ENCODE measurements at regions not wholly inside any gene's neighbourhood (a gene's known extent, or its start where the extent isn't known, plus 50 kb on each side); places are given as distances from the start of the nearest gene placed in this dataset.

DNA sequence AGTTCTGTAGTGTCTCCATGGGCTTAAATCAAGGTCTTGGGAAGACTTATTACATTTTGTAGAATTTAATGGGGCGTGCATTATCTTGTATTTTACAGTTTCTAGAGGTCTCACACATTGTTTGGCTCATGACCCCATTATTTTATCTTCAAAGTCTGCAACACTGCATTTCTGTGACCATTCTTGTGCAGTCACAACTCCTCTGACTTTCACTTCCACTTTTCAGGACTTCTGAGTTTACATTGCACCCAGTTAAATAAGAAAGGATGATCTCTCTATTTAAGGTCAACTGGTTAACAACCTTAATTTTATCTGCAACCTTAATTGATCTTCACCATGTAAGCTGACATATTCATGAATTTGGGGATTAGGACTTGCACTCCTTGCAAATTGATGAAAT, 1186.6 kb downstream of the MRPL39 start:
- Histone ChIP-seq H3K27me3 (ENCODE audit: insufficient read depth) (peaks cover 35% of the 10 kb centered on the region), H3K4me1 (ENCODE audit: insufficient read depth) (peaks cover 15% of the 10 kb centered on the region), H3F3A (replicated peaks; ENCODE audit: low read depth) (no peaks in the 10 kb centered on the region), H3K9me2 (ENCODE audit: insufficient read depth) (no peaks in the 10 kb centered on the region), H3K27ac (ENCODE audit: low read depth) (no peak overlapping the region), H3K36me3 (ENCODE audit: insufficient read depth) (no peaks in the 10 kb centered on the region), H2AFZ (no peak overlapping the region), H3K4me2 (no peak overlapping the region), H3K4me3 (no peak overlapping the region), H4K20me1 (replicated peaks; ENCODE audit: insufficient read depth) (0 out of 2 replicates have a peak, but pooled peaks cover 4% of the 10 kb centered on the region), H3K79me2 (replicated peaks; ENCODE audit: insufficient read depth) (no peaks in the 10 kb centered on the region)
- H3K9me3 Mint-ChIP-seq, result peaks cover 91% of the 10 kb centered on the region
- H3K27me3 Mint-ChIP-seq (ENCODE audit: insufficient read depth, low read depth, poor library complexity), result peaks cover 8% of the 10 kb centered on the region
- TF ChIP-seq EZH2phosphoT487 (IDR thresholded peaks at IDR 0.05; ENCODE audit: unreplicated experiment) (no peak), EZH2 (IDR thresholded peaks at IDR 0.05; ENCODE audit: low read depth, unreplicated experiment) (no peak), JUNB (IDR thresholded peaks at IDR 0.05; ENCODE audit: unreplicated experiment) (no peak), POLR2AphosphoS5 (IDR thresholded peaks at IDR 0.05; ENCODE audit: low read depth) (no peak), STAT1 (IDR thresholded peaks at IDR 0.05; ENCODE audit: unreplicated experiment) (no peak), ZNF331 (CRISPR knock-in tag; IDR thresholded peaks at IDR 0.05; ENCODE audit: low read depth) (no peak), ZNF114 (CRISPR knock-in tag; IDR thresholded peaks at IDR 0.05) (no peak), NANOG (IDR thresholded peaks at IDR 0.05; ENCODE audit: borderline replicate concordance) (no peak), CREB1 (CRISPR knock-in tag; IDR thresholded peaks at IDR 0.05; ENCODE audit: low read depth) (no peak)
- TF ChIP-seq, protein P1, sequence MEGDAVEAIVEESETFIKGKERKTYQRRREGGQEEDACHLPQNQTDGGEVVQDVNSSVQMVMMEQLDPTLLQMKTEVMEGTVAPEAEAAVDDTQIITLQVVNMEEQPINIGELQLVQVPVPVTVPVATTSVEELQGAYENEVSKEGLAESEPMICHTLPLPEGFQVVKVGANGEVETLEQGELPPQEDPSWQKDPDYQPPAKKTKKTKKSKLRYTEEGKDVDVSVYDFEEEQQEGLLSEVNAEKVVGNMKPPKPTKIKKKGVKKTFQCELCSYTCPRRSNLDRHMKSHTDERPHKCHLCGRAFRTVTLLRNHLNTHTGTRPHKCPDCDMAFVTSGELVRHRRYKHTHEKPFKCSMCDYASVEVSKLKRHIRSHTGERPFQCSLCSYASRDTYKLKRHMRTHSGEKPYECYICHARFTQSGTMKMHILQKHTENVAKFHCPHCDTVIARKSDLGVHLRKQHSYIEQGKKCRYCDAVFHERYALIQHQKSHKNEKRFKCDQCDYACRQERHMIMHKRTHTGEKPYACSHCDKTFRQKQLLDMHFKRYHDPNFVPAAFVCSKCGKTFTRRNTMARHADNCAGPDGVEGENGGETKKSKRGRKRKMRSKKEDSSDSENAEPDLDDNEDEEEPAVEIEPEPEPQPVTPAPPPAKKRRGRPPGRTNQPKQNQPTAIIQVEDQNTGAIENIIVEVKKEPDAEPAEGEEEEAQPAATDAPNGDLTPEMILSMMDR (conservative IDR thresholded peaks at IDR 0.05; ENCODE audit: low read depth in 2 of 2), result no peak
- TF ChIP-seq, protein P2, sequence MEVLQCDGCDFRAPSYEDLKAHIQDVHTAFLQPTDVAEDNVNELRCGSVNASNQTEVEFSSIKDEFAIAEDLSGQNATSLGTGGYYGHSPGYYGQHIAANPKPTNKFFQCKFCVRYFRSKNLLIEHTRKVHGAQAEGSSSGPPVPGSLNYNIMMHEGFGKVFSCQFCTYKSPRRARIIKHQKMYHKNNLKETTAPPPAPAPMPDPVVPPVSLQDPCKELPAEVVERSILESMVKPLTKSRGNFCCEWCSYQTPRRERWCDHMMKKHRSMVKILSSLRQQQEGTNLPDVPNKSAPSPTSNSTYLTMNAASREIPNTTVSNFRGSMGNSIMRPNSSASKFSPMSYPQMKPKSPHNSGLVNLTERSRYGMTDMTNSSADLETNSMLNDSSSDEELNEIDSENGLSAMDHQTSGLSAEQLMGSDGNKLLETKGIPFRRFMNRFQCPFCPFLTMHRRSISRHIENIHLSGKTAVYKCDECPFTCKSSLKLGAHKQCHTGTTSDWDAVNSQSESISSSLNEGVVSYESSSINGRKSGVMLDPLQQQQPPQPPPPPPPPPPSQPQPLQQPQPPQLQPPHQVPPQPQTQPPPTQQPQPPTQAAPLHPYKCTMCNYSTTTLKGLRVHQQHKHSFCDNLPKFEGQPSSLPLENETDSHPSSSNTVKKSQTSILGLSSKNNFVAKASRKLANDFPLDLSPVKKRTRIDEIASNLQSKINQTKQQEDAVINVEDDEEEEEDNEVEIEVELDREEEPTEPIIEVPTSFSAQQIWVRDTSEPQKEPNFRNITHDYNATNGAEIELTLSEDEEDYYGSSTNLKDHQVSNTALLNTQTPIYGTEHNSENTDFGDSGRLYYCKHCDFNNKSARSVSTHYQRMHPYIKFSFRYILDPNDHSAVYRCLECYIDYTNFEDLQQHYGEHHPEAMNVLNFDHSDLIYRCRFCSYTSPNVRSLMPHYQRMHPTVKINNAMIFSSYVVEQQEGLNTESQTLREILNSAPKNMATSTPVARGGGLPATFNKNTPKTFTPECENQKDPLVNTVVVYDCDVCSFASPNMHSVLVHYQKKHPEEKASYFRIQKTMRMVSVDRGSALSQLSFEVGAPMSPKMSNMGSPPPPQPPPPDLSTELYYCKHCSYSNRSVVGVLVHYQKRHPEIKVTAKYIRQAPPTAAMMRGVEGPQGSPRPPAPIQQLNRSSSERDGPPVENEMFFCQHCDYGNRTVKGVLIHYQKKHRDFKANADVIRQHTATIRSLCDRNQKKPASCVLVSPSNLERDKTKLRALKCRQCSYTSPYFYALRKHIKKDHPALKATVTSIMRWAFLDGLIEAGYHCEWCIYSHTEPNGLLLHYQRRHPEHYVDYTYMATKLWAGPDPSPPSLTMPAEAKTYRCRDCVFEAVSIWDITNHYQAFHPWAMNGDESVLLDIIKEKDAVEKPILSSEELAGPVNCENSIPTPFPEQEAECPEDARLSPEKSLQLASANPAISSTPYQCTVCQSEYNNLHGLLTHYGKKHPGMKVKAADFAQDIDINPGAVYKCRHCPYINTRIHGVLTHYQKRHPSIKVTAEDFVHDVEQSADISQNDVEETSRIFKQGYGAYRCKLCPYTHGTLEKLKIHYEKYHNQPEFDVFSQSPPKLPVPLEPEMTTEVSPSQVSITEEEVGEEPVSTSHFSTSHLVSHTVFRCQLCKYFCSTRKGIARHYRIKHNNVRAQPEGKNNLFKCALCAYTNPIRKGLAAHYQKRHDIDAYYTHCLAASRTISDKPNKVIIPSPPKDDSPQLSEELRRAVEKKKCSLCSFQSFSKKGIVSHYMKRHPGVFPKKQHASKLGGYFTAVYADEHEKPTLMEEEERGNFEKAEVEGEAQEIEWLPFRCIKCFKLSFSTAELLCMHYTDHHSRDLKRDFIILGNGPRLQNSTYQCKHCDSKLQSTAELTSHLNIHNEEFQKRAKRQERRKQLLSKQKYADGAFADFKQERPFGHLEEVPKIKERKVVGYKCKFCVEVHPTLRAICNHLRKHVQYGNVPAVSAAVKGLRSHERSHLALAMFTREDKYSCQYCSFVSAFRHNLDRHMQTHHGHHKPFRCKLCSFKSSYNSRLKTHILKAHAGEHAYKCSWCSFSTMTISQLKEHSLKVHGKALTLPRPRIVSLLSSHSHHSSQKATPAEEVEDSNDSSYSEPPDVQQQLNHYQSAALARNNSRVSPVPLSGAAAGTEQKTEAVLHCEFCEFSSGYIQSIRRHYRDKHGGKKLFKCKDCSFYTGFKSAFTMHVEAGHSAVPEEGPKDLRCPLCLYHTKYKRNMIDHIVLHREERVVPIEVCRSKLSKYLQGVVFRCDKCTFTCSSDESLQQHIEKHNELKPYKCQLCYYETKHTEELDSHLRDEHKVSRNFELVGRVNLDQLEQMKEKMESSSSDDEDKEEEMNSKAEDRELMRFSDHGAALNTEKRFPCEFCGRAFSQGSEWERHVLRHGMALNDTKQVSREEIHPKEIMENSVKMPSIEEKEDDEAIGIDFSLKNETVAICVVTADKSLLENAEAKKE (CRISPR knock-in tag; IDR thresholded peaks at IDR 0.05), result no peak
- TF ChIP-seq, protein P3, sequence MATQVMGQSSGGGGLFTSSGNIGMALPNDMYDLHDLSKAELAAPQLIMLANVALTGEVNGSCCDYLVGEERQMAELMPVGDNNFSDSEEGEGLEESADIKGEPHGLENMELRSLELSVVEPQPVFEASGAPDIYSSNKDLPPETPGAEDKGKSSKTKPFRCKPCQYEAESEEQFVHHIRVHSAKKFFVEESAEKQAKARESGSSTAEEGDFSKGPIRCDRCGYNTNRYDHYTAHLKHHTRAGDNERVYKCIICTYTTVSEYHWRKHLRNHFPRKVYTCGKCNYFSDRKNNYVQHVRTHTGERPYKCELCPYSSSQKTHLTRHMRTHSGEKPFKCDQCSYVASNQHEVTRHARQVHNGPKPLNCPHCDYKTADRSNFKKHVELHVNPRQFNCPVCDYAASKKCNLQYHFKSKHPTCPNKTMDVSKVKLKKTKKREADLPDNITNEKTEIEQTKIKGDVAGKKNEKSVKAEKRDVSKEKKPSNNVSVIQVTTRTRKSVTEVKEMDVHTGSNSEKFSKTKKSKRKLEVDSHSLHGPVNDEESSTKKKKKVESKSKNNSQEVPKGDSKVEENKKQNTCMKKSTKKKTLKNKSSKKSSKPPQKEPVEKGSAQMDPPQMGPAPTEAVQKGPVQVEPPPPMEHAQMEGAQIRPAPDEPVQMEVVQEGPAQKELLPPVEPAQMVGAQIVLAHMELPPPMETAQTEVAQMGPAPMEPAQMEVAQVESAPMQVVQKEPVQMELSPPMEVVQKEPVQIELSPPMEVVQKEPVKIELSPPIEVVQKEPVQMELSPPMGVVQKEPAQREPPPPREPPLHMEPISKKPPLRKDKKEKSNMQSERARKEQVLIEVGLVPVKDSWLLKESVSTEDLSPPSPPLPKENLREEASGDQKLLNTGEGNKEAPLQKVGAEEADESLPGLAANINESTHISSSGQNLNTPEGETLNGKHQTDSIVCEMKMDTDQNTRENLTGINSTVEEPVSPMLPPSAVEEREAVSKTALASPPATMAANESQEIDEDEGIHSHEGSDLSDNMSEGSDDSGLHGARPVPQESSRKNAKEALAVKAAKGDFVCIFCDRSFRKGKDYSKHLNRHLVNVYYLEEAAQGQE (IDR thresholded peaks at IDR 0.05; ENCODE audit: unreplicated experiment), result no peak
- TF ChIP-seq, protein P4, sequence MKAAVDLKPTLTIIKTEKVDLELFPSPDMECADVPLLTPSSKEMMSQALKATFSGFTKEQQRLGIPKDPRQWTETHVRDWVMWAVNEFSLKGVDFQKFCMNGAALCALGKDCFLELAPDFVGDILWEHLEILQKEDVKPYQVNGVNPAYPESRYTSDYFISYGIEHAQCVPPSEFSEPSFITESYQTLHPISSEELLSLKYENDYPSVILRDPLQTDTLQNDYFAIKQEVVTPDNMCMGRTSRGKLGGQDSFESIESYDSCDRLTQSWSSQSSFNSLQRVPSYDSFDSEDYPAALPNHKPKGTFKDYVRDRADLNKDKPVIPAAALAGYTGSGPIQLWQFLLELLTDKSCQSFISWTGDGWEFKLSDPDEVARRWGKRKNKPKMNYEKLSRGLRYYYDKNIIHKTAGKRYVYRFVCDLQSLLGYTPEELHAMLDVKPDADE (IDR thresholded peaks at IDR 0.05), result no peak
- H3K36me3 Mint-ChIP-seq (ENCODE audit: low read depth), result peaks cover 28% of the 10 kb centered on the region
- H3K27ac Mint-ChIP-seq, result no peak overlapping the region
- DNase-seq (ENCODE audit: low spot score) (no peak), ATAC-seq (no peak)
- H3K4me3 Mint-ChIP-seq, result no peak overlapping the region
- peaks cover 4% of the 10 kb centered on the region; the same call in 2 of the 3 replicates for H3K4me1 Mint-ChIP-seq

All from GM23338 (cell line).